SK-N-SH (cell line): ENCODE measurements at regions not wholly inside any gene's neighbourhood (a gene's known extent, or its start where the extent isn't known, plus 50 kb on each side); places are given as distances from the start of the nearest gene placed in this dataset.

ENCODE experiments used
- CTCF ChIA-PET: fragments of 300-600, 350-600 bp; formaldehyde crosslinking; extraction: SDS; loops from one replicate; lab custom pipeline; 2021; lab: Yijun Ruan, JAX
- POLR2A ChIA-PET: fragments of 350-600 bp; sonication (Branson Sonifier 250); formaldehyde crosslinking; extraction: SDS; loops from one replicate; lab custom pipeline; 2020; ENCODE audit warnings: antibody characterized with exemption, inconsistent platforms; lab: Yijun Ruan, JAX
- DNase-seq: peaks from one replicate; pipeline ENCODE4 v3.0.0; 2012
- H2AFZ ChIP-seq: fragments of 200-600 bp; sonication (generic); 2 replicates; pipeline ENCODE4 v1.8.1; 2016; ENCODE audit warnings: antibody characterized with exemption, mild to moderate bottlenecking, low read depth
- H3F3A ChIP-seq: fragments of 200-600 bp; sonication (generic); replicated peaks from 2 replicates; pipeline ENCODE3; 2016; ENCODE audit warnings: antibody characterized with exemption, mild to moderate bottlenecking; ENCODE audit not compliant: insufficient read depth
- H3K27ac ChIP-seq, 2 experiments: fragments of 200-500 bp in 1 of 2; fragments of 200-600 bp in 1 of 2; sonication (Bioruptor generic) in 1 of 2; sonication (generic), shearing (Covaris generic) in 1 of 2; 2 replicates each; pipeline versions ENCODE4 v1.5.1 to v1.6.1; 2014 to 2016; ENCODE audit warnings: low read depth in 2 of 2, inconsistent platforms in 1 of 2, low read length in 1 of 2, mild to moderate bottlenecking in 1 of 2, mixed read lengths in 1 of 2
- H3K27me3 ChIP-seq: fragments of 200-600 bp; sonication (generic), shearing (Covaris generic); 2 replicates; pipeline ENCODE4 v1.6.1; 2016; ENCODE audit warnings: mixed run types; ENCODE audit not compliant: insufficient read depth
- H3K36me3 ChIP-seq, 2 experiments: fragments of 200-500 bp in 1 of 2; fragments of 200-600 bp in 1 of 2; sonication (Bioruptor generic) in 1 of 2; sonication (generic) in 1 of 2; replicated peaks in 1 of 2; 2 replicates each; pipeline versions ENCODE3 to v1.5.1; 2014 to 2016; ENCODE audit warnings: low read length in 1 of 2, mild to moderate bottlenecking in 1 of 2; ENCODE audit not compliant: insufficient read depth in 2 of 2, control insufficient read depth in 1 of 2
- H3K4me1 ChIP-seq, 2 experiments: fragments of 200-500 bp in 1 of 2; fragments of 200-600 bp in 1 of 2; sonication (Bioruptor generic) in 1 of 2; sonication (generic), shearing (Covaris generic) in 1 of 2; 2 replicates each; pipeline versions ENCODE4 v1.5.1 to v1.6.1; 2014 to 2016; ENCODE audit warnings: low read depth in 1 of 2, low read length in 1 of 2, mixed run types in 1 of 2; ENCODE audit not compliant: insufficient read depth in 2 of 2, control insufficient read depth in 1 of 2
- H3K4me2 ChIP-seq: fragments of 200-600 bp; sonication (generic), shearing (Covaris generic); 2 replicates; pipeline ENCODE4 v1.6.1; 2017; ENCODE audit warnings: mixed run types
- H3K4me3 ChIP-seq, 2 experiments: fragments of 200-500 bp in 1 of 2; fragments of 200-600 bp in 1 of 2; sonication (Bioruptor generic) in 1 of 2; sonication (generic), shearing (Covaris generic) in 1 of 2; 2 replicates each; pipeline versions ENCODE4 v1.5.1 to v1.8.1; 2014 to 2016; ENCODE audit warnings: low read depth in 2 of 2, inconsistent platforms in 1 of 2, low read length in 1 of 2, mild to moderate bottlenecking in 1 of 2, mixed read lengths in 1 of 2, moderate library complexity in 1 of 2
- H3K79me2 ChIP-seq: fragments of 200-600 bp; sonication (generic); 2 replicates; pipeline ENCODE4 v1.8.1; 2017; ENCODE audit warnings: mild to moderate bottlenecking; ENCODE audit not compliant: insufficient read depth
- H3K9ac ChIP-seq: fragments of 200-600 bp; sonication (generic); 2 replicates; pipeline ENCODE4 v1.6.1; 2017; ENCODE audit warnings: mixed run types
- H3K9me2 ChIP-seq: fragments of 200-600 bp; sonication (generic); 2 replicates; pipeline ENCODE4 v1.6.1; 2017; ENCODE audit warnings: mixed run types
- H3K9me3 ChIP-seq: fragments of 200-600 bp; sonication (generic); 2 replicates; pipeline ENCODE4 v1.6.1; 2017; ENCODE audit warnings: mixed run types, mild to moderate bottlenecking, moderate library complexity
- H4K20me1 ChIP-seq: fragments of 200-600 bp; sonication (generic); 2 replicates; pipeline ENCODE4 v1.6.1; 2017; ENCODE audit warnings: mild to moderate bottlenecking, mixed run types; ENCODE audit not compliant: insufficient read depth
- CHD2 ChIP-seq: fragments of 150-350 bp; IDR thresholded peaks from 2 replicates; pipeline ENCODE4 v1.6.1; 2018; ENCODE audit warnings: low read length; ENCODE audit not compliant: partially characterized antibody
- EP300 ChIP-seq, 2 experiments: IDR thresholded peaks; 2 replicates each; pipeline versions ENCODE4 v1.4.0 to v1.6.1; 2012; ENCODE audit warnings: borderline replicate concordance in 1 of 2, low read depth in 1 of 2, low read length in 1 of 2
- FOXJ3 ChIP-seq: sonication (generic); formaldehyde crosslinking; IDR thresholded peaks from 2 replicates; pipeline ENCODE4 v1.5.1; 2020; ENCODE audit warnings: mild to moderate bottlenecking, missing genetic modification reagents
- FOXM1 ChIP-seq: IDR thresholded peaks from 2 replicates; pipeline ENCODE4 v1.4.0; 2012; ENCODE audit warnings: low read depth, mild to moderate bottlenecking
- GABPA ChIP-seq: IDR thresholded peaks from 2 replicates; pipeline ENCODE4 v1.4.0; 2012; ENCODE audit warnings: low read depth, mild to moderate bottlenecking
- MXI1 ChIP-seq: IDR thresholded peaks from 2 replicates; pipeline ENCODE4 v1.6.1; 2012; ENCODE audit warnings: mild to moderate bottlenecking, low read depth, low read length, improper control_type of control experiment
- NRF1 ChIP-seq: IDR thresholded peaks from 2 replicates; pipeline ENCODE4 v1.6.1; 2012; ENCODE audit warnings: low read depth, mild to moderate bottlenecking, low read length
- POLR2AphosphoS5 ChIP-seq: IDR thresholded peaks from 2 replicates; pipeline ENCODE4 v1.6.1; 2012; ENCODE audit warnings: low read depth, low read length
- RCOR1 ChIP-seq: fragments of 150-350 bp; IDR thresholded peaks from 2 replicates; pipeline ENCODE4 v1.6.1; 2017; ENCODE audit warnings: antibody characterized with exemption, low read length
- RFX5 ChIP-seq: IDR thresholded peaks from 2 replicates; pipeline ENCODE4 v1.6.1; 2012; ENCODE audit warnings: mild to moderate bottlenecking, improper control_type of control experiment, low read length
- SMC3 ChIP-seq: IDR thresholded peaks from 2 replicates; pipeline ENCODE4 v1.6.1; 2012; ENCODE audit warnings: low read depth, low read length, improper control_type of control experiment
- USF2 ChIP-seq: fragments of 150-350 bp; IDR thresholded peaks from 2 replicates; pipeline ENCODE4 v1.6.1; 2017; ENCODE audit warnings: antibody characterized with exemption, low read length, low read depth, borderline replicate concordance
- WGBS: methylation state at CpG from one replicate; pipeline ENCODE4 v1.1.6; 2017; ENCODE audit warnings: low lambda C conversion rate; 5-methylcytosine and 5-hydroxymethylcytosine counted together
- TF ChIP-seq, protein P1 (sequence below): fragments of 200-600 bp; sonication (generic); IDR thresholded peaks from 2 replicates; pipeline ENCODE4 v1.6.1; 2017; ENCODE audit warnings: antibody characterized with exemption, mild to moderate bottlenecking, moderate library complexity
- TF ChIP-seq, protein P2 (sequence below): IDR thresholded peaks from 2 replicates; pipeline ENCODE4 v1.4.0; 2012; ENCODE audit warnings: low read depth, borderline replicate concordance

GRCh38 chr7:16975712-16976111 lies 93.9 kb upstream of the AGR3 start (continued):
- TF ChIP-seq FOXJ3 (CRISPR knock-in tag): no peak
- TF ChIP-seq, all 33 proteins: peak for 0

DNA sequence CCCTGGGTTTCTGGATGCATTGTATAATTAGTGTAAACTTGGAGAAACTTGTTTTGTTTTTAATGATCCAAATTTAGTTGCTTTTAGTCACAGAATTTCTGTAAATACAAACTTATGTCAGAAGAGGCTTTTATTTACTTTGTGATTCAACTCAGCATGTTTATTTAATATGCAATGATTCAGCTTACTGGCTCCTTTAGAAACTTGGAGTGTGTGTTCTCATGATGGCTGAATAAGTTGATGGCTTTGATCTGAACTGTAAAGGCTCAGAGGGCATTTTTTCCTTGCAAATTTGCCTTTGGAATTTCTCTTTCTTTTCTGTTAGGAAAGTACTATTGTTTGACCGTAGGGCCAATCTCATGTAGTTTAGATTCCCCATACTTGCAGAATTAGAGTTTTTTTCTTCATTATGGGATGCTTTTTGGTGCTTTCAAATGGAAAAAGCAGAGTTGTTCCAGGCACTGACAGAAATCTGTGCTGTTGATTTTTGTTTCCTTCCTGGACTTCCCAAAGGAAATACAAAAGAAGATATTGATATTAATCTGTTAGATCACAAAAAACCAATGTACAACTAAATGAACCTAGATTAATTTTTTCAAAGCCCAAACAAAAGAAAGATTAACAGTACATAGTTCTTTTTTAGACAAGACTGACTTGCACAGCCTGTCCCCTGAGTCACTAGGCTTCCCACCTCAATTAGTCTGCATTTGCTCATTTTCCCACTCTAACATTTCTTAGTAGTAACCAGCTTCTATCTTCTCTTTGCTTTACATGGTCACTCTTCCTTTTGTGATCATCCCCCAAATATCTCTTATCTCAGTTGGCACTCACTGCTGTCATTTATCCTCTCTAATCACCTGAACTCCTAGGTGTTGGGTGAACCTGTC lies 96.8 kb upstream of the AGR3 start:
- POLR2A ChIA-PET: no interaction called here
- no peak overlapping the region for H3K4me2 ChIP-seq
- DNase-seq: no peak
- CTCF ChIA-PET: interaction anchor here (1.5 kb wide), 1 partner anchor 11 kb away, joined by 4 read pairs; no protein-coding TSS in a partner anchor
- TF ChIP-seq RFX5: no peak
- no peak for TF ChIP-seq FOXM1
- no peak for TF ChIP-seq SMC3
- TF ChIP-seq POLR2AphosphoS5: no peak
- no peak for TF ChIP-seq USF2
- TF ChIP-seq, protein P1, sequence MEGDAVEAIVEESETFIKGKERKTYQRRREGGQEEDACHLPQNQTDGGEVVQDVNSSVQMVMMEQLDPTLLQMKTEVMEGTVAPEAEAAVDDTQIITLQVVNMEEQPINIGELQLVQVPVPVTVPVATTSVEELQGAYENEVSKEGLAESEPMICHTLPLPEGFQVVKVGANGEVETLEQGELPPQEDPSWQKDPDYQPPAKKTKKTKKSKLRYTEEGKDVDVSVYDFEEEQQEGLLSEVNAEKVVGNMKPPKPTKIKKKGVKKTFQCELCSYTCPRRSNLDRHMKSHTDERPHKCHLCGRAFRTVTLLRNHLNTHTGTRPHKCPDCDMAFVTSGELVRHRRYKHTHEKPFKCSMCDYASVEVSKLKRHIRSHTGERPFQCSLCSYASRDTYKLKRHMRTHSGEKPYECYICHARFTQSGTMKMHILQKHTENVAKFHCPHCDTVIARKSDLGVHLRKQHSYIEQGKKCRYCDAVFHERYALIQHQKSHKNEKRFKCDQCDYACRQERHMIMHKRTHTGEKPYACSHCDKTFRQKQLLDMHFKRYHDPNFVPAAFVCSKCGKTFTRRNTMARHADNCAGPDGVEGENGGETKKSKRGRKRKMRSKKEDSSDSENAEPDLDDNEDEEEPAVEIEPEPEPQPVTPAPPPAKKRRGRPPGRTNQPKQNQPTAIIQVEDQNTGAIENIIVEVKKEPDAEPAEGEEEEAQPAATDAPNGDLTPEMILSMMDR: no peak
- no peak for TF ChIP-seq RCOR1
- TF ChIP-seq, protein P2, sequence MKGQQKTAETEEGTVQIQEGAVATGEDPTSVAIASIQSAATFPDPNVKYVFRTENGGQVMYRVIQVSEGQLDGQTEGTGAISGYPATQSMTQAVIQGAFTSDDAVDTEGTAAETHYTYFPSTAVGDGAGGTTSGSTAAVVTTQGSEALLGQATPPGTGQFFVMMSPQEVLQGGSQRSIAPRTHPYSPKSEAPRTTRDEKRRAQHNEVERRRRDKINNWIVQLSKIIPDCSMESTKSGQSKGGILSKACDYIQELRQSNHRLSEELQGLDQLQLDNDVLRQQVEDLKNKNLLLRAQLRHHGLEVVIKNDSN: no peak
- TF ChIP-seq FOXJ3 (CRISPR knock-in tag): no peak
- no peak for TF ChIP-seq NRF1
- no peak for TF ChIP-seq EP300 (IDR thresholded peaks at IDR 0.05; ENCODE audit: borderline replicate concordance in 1 of 2, low read depth in 1 of 2, low read length in 1 of 2)
- TF ChIP-seq MXI1: no peak
- TF ChIP-seq GABPA: no peak
- TF ChIP-seq CHD2: no peak
- H3K9me2 ChIP-seq: no peaks in the 10 kb centered on the region
- H3K79me2 ChIP-seq: no peaks in the 10 kb centered on the region
- no peak overlapping the region for H3K9ac ChIP-seq
- H3K4me3 ChIP-seq: no peak overlapping the region
- peaks cover 28% of the 10 kb centered on the region; the same call in 1 of the 2 replicates for H3K27me3 ChIP-seq
- H2AFZ ChIP-seq: no peak overlapping the region
- H4K20me1 ChIP-seq: no peaks in the 10 kb centered on the region
- H3K27ac ChIP-seq: no peak overlapping the region
- WGBS: 0% methylated on average over 1 of the region's 1 CpG
- no peaks in the 10 kb centered on the region for H3K4me1 ChIP-seq
- H3K9me3 ChIP-seq: no peaks in the 10 kb centered on the region
- no peaks in the 10 kb centered on the region for H3K36me3 ChIP-seq
- H3F3A ChIP-seq: no peaks in the 10 kb centered on the region
